Activated B cell treated with CpG ODN at 0.5 μM for 24 hours (primary cell): ENCODE measurements at regions not wholly inside any gene's neighbourhood (a gene's known extent, or its start where the extent isn't known, plus 50 kb on each side); places are given as distances from the start of the nearest gene placed in this dataset.

Experiments used
- ATAC-seq: fragments of 200-7000 bp; cut with Tn5 transposase; one replicate; pipeline ENCODE4 v1.10.0; 2021; ENCODE audit warnings: low read depth, mild to moderate bottlenecking, moderate library complexity
- CTCF ChIA-PET: fragments of 350-600 bp; sonication (Branson Sonifier 250); formaldehyde crosslinking; loops from one replicate; lab custom pipeline; 2021; ENCODE audit warnings: antibody characterized with exemption; lab: Charles Lee
- POLR2A ChIA-PET: fragments of 350-600 bp; sonication (Branson Sonifier 250); formaldehyde crosslinking; loops from one replicate; lab custom pipeline; 2021; ENCODE audit warnings: antibody characterized with exemption; lab: Charles Lee
- DNase-seq: peaks from one replicate; pipeline ENCODE4 v3.0.0; 2022
- H3K27ac Mint-ChIP-seq: one replicate; pipeline ENCODE4 v1.8.0; 2020; ENCODE audit warnings: mixed read lengths
- H3K27me3 Mint-ChIP-seq: one replicate; pipeline ENCODE4 v1.8.0; 2021; ENCODE audit warnings: mixed read lengths
- H3K36me3 Mint-ChIP-seq: one replicate; pipeline ENCODE4 v1.8.0; 2021; ENCODE audit warnings: low read depth, mixed read lengths
- H3K4me1 Mint-ChIP-seq: one replicate; pipeline ENCODE4 v1.8.0; 2021; ENCODE audit warnings: mixed read lengths
- H3K4me3 Mint-ChIP-seq: one replicate; pipeline ENCODE4 v1.8.0; 2020; ENCODE audit warnings: mild to moderate bottlenecking, mixed read lengths
- H3K9me3 Mint-ChIP-seq: one replicate; pipeline ENCODE4 v1.8.0; 2020; ENCODE audit warnings: mixed read lengths
- CTCF ChIP-seq: fragments of 200-600 bp; IDR thresholded peaks from one replicate; pipeline ENCODE4 v1.8.0; 2022; ENCODE audit warnings: antibody characterized with exemption, mild to moderate bottlenecking
- intact Hi-C: fragments of 100-400 bp; cut with micrococcal nuclease; formaldehyde crosslinking; loops from one replicate; pipeline ENCODE4 v1.15.1; 2024

GRCh38 chr14:104441275-104442106 lies 138.1 kb upstream of the C14orf180 start:
- intact Hi-C loops = no loop called here
- ATAC-seq (no peak), DNase-seq (no peak)
- H3K36me3 Mint-ChIP-seq = no peaks in the 10 kb centered on the region
- ChIA-PET POLR2A (no interaction called here), CTCF (no interaction called here)
- H3K27me3 Mint-ChIP-seq = peaks cover 2% of the 10 kb centered on the region
- H3K9me3 Mint-ChIP-seq = no peaks in the 10 kb centered on the region
- no peak overlapping the region for H3K4me3 Mint-ChIP-seq
- TF ChIP-seq CTCF = no peak
- H3K4me1 Mint-ChIP-seq = no peaks in the 10 kb centered on the region
- no peak overlapping the region for H3K27ac Mint-ChIP-seq

- Mint-ChIP-seq H3K4me3 (no peak overlapping the region), H3K9me3 (no peaks in the 10 kb centered on the region), H3K36me3 (no peaks in the 10 kb centered on the region), H3K27ac (no peak overlapping the region), H3K4me1 (no peaks in the 10 kb centered on the region), H3K27me3 (peaks cover 3% of the 10 kb centered on the region)
- ChIA-PET CTCF (no interaction called here), POLR2A (no interaction called here)
- DNase-seq (peak; percentile 12), ATAC-seq (no peak)
- intact Hi-C loops = no loop called here
- no peak for TF ChIP-seq CTCF
Measured at GRCh38 chr14:104442107-104442551, 137.4 kb upstream of the C14orf180 start.

- Mint-ChIP-seq H3K4me1 (no peaks in the 10 kb centered on the region), H3K4me3 (no peak overlapping the region), H3K36me3 (no peaks in the 10 kb centered on the region), H3K27me3 (peaks cover 8% of the 10 kb centered on the region), H3K27ac (no peak overlapping the region), H3K9me3 (peaks cover 2% of the 10 kb centered on the region)
- DNase-seq (peak; percentile 9), ATAC-seq (no peak)
- CTCF ChIA-PET = no interaction called here
- intact Hi-C loops = no loop called here
- POLR2A ChIA-PET = no interaction called here
- TF ChIP-seq CTCF = no peak
Measured at GRCh38 chr14:104442631-104443390, 136.8 kb upstream of the C14orf180 start.

GRCh38 chr14:104443391-104444158 lies 136.0 kb upstream of the C14orf180 start:
- no peak for TF ChIP-seq CTCF
- ATAC-seq (no peak), DNase-seq (peak; percentile 12)
- no peak overlapping the region for H3K27ac Mint-ChIP-seq
- no peak overlapping the region for H3K4me3 Mint-ChIP-seq
- CTCF ChIA-PET = no interaction called here
- H3K36me3 Mint-ChIP-seq = peaks cover 2% of the 10 kb centered on the region
- intact Hi-C loops = no loop called here
- peaks cover 7% of the 10 kb centered on the region for H3K9me3 Mint-ChIP-seq
- peaks cover 16% of the 10 kb centered on the region for H3K27me3 Mint-ChIP-seq
- POLR2A ChIA-PET = no interaction called here
- H3K4me1 Mint-ChIP-seq = no peaks in the 10 kb centered on the region
